Activated CD8-positive, alpha-beta memory T cell treated with anti-CD3 and anti-CD28 coated beads, Interleukin-2, amount 10 ng/mL, durations not matched to agents 7 days and 5 days (primary cell): ENCODE measurements at regions not wholly inside any gene's neighbourhood (a gene's known extent, or its start where the extent isn't known, plus 50 kb on each side); places are given as distances from the start of the nearest gene placed in this dataset.

Experiments
- ATAC-seq: fragments of 150-1000 bp; cut with Tn5 transposase; one replicate; pipeline ENCODE4 v1.10.0; 2021; ENCODE audit warnings: moderate library complexity
- CTCF ChIA-PET: fragments of 350-600 bp; sonication (Branson Sonifier 250); formaldehyde crosslinking; loops from one replicate; lab custom pipeline; 2021; ENCODE audit warnings: antibody characterized with exemption; lab: Charles Lee
- DNase-seq: peaks from one replicate; pipeline ENCODE4 v3.0.0-alpha.2; 2020
- H3K27ac Mint-ChIP-seq: one replicate; pipeline ENCODE4 v1.8.0; 2021; ENCODE audit warnings: mild to moderate bottlenecking, mixed read lengths
- H3K27me3 Mint-ChIP-seq: one replicate; pipeline ENCODE4 v1.8.0; 2021; ENCODE audit warnings: mixed read lengths
- H3K36me3 Mint-ChIP-seq: one replicate; pipeline ENCODE4 v1.8.0; 2021; ENCODE audit warnings: mild to moderate bottlenecking, mixed read lengths
- H3K4me1 Mint-ChIP-seq: one replicate; pipeline ENCODE4 v1.8.0; 2021; ENCODE audit warnings: mixed read lengths
- H3K4me3 Mint-ChIP-seq: one replicate; pipeline ENCODE4 v1.8.0; 2021; ENCODE audit warnings: mild to moderate bottlenecking, moderate library complexity, mixed read lengths
- H3K9me3 Mint-ChIP-seq: one replicate; pipeline ENCODE4 v1.8.0; 2022; ENCODE audit warnings: low read depth, mixed read lengths

DNA sequence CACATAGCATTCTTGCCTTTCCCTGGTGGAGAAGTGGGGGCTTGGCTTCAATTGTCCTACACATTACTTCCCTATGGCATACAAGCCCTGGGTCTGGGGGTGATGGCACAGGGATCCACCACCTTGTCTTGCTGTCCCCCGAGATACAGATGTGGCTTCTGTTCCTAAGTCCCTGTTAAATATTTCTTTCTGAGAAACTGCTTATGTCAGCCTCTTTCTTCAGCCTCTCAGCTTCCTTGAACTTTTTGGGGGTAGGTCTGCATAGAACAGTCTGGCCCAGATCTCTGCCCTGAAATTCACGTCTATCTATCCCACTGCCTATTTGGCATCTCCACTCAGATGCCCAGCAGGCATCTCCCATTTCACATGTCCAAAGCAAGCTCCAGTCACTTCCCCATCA lies 177.4 kb downstream of the SCP2D1 start:
- no peaks in the 10 kb centered on the region for H3K4me1 Mint-ChIP-seq
- CTCF ChIA-PET, result no interaction called here
- H3K4me3 Mint-ChIP-seq, result no peak overlapping the region
- H3K9me3 Mint-ChIP-seq, result peaks cover 5% of the 10 kb centered on the region
- no peaks in the 10 kb centered on the region for H3K27me3 Mint-ChIP-seq
- DNase-seq (no peak), ATAC-seq (no peak)
- H3K27ac Mint-ChIP-seq, result no peak overlapping the region
- no peaks in the 10 kb centered on the region for H3K36me3 Mint-ChIP-seq

- no peak overlapping the region for H3K4me3 Mint-ChIP-seq
- DNase-seq (no peak), ATAC-seq (no peak)
- CTCF ChIA-PET, result no interaction called here
- no peaks in the 10 kb centered on the region for H3K4me1 Mint-ChIP-seq
- H3K36me3 Mint-ChIP-seq, result no peaks in the 10 kb centered on the region
- H3K27me3 Mint-ChIP-seq, result no peaks in the 10 kb centered on the region
- no peak overlapping the region for H3K27ac Mint-ChIP-seq
- peaks cover 5% of the 10 kb centered on the region for H3K9me3 Mint-ChIP-seq
Measured at GRCh38 chr20:18992418-18992817, 178.8 kb downstream of the SCP2D1 start.

- ATAC-seq, result no peak
- H3K27me3 Mint-ChIP-seq, result no peaks in the 10 kb centered on the region
- no peaks in the 10 kb centered on the region for H3K36me3 Mint-ChIP-seq
- H3K27ac Mint-ChIP-seq, result no peak overlapping the region
- peaks cover 5% of the 10 kb centered on the region for H3K9me3 Mint-ChIP-seq
- no peak for DNase-seq
- H3K4me3 Mint-ChIP-seq, result no peak overlapping the region
- CTCF ChIA-PET, result no interaction called here
- H3K4me1 Mint-ChIP-seq, result no peaks in the 10 kb centered on the region
Measured at GRCh38 chr20:18995455-18995854, 181.9 kb downstream of the SCP2D1 start.

GRCh38 chr20:18999086-18999485 lies 185.5 kb downstream of the SCP2D1 start:
- no peak overlapping the region for H3K27ac Mint-ChIP-seq
- H3K4me1 Mint-ChIP-seq, result no peaks in the 10 kb centered on the region
- no peaks in the 10 kb centered on the region for H3K9me3 Mint-ChIP-seq
- CTCF ChIA-PET, result no interaction called here
- DNase-seq, result no peak
- H3K36me3 Mint-ChIP-seq, result no peaks in the 10 kb centered on the region
- no peaks in the 10 kb centered on the region for H3K27me3 Mint-ChIP-seq
- H3K4me3 Mint-ChIP-seq, result no peak overlapping the region
- ATAC-seq, result no peak

- no peaks in the 10 kb centered on the region for H3K36me3 Mint-ChIP-seq
- H3K9me3 Mint-ChIP-seq, result no peaks in the 10 kb centered on the region
- no peak overlapping the region for H3K4me3 Mint-ChIP-seq
- DNase-seq (no peak), ATAC-seq (no peak)
- H3K27me3 Mint-ChIP-seq, result no peaks in the 10 kb centered on the region
- CTCF ChIA-PET, result no interaction called here
- no peaks in the 10 kb centered on the region for H3K4me1 Mint-ChIP-seq
- H3K27ac Mint-ChIP-seq, result no peak overlapping the region
Measured at GRCh38 chr20:19000078-19000477, 186.5 kb downstream of the SCP2D1 start.

GRCh38 chr20:19001177-19001576 lies 187.6 kb downstream of the SCP2D1 start:
- Mint-ChIP-seq H3K4me3 (no peak overlapping the region), H3K36me3 (no peaks in the 10 kb centered on the region)
- CTCF ChIA-PET, result no interaction called here

DNA sequence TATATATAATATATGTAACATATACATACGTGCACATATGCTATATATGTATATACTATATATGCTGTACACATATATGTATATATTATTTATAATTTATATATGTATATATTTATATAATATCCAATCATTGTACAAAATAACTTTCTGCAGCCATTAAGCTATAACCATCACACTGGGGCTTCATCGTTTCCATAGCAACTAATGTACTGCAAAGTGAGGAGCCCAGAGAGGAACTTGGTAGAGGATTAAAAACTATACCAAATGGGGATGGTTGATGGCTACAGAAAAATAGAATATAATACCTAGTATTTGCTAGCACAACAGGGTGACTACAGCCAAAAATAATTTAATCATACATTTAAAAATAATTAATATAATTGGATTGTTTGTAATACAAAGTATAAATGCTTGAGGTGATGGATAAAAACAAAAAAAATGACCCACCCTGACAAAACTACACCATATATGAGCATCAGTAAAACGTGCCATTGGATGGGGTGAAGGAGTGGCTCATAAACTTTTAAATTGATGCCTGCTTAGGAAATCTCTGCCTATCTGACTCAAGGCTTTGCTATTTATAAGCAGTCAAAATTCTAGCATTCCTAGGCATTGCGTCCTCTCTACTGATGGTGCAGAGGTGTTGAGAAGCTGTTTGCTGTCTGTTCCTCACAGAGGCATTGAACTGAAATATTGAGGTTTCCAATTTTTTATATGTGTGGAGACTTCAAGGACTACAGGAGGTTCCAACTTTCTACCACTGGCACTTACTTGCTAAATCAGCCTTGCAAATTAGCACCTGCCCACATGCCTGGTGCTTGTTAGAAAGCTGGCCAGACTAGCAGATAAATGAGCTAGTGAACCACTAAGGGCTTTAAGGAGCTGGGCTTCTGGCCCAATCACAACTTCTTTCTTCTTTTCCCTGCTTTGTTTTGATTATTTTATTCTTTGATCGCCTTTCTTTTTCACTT lies 190.1 kb downstream of the SCP2D1 start:
- Mint-ChIP-seq H3K27me3 (no peaks in the 10 kb centered on the region), H3K36me3 (no peaks in the 10 kb centered on the region), H3K27ac (no peak overlapping the region), H3K4me1 (no peaks in the 10 kb centered on the region), H3K4me3 (no peak overlapping the region), H3K9me3 (no peaks in the 10 kb centered on the region)
- no peak for ATAC-seq
- DNase-seq, result no peak
- CTCF ChIA-PET, result no interaction called here

More at GRCh38 chr20:19001177-19001576, 187.6 kb downstream of the SCP2D1 start:
- Mint-ChIP-seq H3K4me1 (no peaks in the 10 kb centered on the region), H3K27me3 (no peaks in the 10 kb centered on the region), H3K9me3 (no peaks in the 10 kb centered on the region), H3K27ac (no peak overlapping the region)
- no peak for ATAC-seq
- no peak for DNase-seq

DNA sequence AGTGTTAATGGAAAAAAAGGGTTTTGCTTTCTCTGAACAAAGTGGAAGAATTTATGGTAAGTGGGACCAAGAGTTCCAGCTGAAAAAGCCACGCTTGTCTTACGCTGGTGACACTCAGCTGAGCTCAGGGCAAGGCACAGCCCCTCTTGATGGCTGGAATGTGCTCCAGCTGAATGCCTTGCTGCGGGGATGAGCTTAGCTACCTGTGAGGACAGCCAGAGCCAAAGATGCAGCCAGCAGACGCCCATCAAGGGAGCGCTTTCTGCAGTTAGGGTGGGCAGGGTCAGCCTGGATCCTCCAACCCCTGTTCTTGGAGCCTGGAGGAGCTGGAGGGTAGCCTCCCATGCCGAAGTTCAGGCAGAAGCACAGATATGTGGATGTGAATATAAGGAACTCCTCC lies 191.4 kb downstream of the SCP2D1 start:
- H3K4me3 Mint-ChIP-seq, result no peak overlapping the region
- DNase-seq (no peak), ATAC-seq (no peak)
- CTCF ChIA-PET, result no interaction called here
- H3K36me3 Mint-ChIP-seq, result no peaks in the 10 kb centered on the region
- H3K27ac Mint-ChIP-seq, result no peak overlapping the region
- H3K27me3 Mint-ChIP-seq, result no peaks in the 10 kb centered on the region
- H3K4me1 Mint-ChIP-seq, result no peaks in the 10 kb centered on the region
- no peaks in the 10 kb centered on the region for H3K9me3 Mint-ChIP-seq

- H3K36me3 Mint-ChIP-seq, result no peaks in the 10 kb centered on the region
- ATAC-seq (no peak), DNase-seq (no peak)
- no peaks in the 10 kb centered on the region for H3K9me3 Mint-ChIP-seq
- CTCF ChIA-PET, result no interaction called here
- no peak overlapping the region for H3K4me3 Mint-ChIP-seq
- no peaks in the 10 kb centered on the region for H3K27me3 Mint-ChIP-seq
- no peaks in the 10 kb centered on the region for H3K4me1 Mint-ChIP-seq
- H3K27ac Mint-ChIP-seq, result no peak overlapping the region
Measured at GRCh38 chr20:19008497-19008896, 194.9 kb downstream of the SCP2D1 start.

- Mint-ChIP-seq H3K27ac (no peak overlapping the region), H3K27me3 (no peaks in the 10 kb centered on the region), H3K4me3 (no peak overlapping the region), H3K4me1 (no peaks in the 10 kb centered on the region), H3K9me3 (no peaks in the 10 kb centered on the region), H3K36me3 (no peaks in the 10 kb centered on the region)
- ATAC-seq (no peak), DNase-seq (no peak)
- CTCF ChIA-PET, result no interaction called here
Measured at GRCh38 chr20:19009081-19009688, 195.6 kb downstream of the SCP2D1 start.

GRCh38 chr20:19012676-19013075 lies 199.1 kb downstream of the SCP2D1 start:
- Mint-ChIP-seq H3K4me1 (no peaks in the 10 kb centered on the region), H3K9me3 (no peaks in the 10 kb centered on the region), H3K36me3 (no peaks in the 10 kb centered on the region), H3K27ac (no peak overlapping the region), H3K4me3 (no peak overlapping the region), H3K27me3 (no peaks in the 10 kb centered on the region)
- CTCF ChIA-PET, result no interaction called here
- no peak for ATAC-seq
- peak; percentile 12 for DNase-seq

DNA sequence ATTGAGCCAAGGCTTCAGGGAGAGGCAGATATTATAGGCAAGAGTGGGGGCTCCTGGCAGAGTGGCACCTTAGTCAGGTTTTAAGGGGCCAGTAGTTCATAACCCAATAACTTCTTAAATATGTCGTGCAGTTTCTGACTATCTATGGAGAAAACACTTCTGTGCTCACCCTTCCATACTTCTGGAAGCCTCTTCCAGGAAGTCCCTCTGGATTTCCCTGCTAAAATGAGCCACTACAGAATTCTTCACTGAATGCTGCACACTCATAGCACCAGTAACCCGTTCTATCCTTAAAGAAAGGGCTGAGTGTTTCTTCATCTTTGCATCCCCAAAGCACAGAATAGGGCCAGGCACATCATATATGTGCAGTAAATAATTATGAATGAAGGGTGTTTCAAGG lies 198.5 kb upstream of the SLC24A3 start:
- Mint-ChIP-seq H3K27ac (no peak overlapping the region), H3K4me1 (no peaks in the 10 kb centered on the region), H3K27me3 (no peaks in the 10 kb centered on the region), H3K9me3 (no peaks in the 10 kb centered on the region), H3K36me3 (no peaks in the 10 kb centered on the region), H3K4me3 (no peak overlapping the region)
- no peak for DNase-seq
- ATAC-seq, result no peak
- CTCF ChIA-PET, result no interaction called here

DNA sequence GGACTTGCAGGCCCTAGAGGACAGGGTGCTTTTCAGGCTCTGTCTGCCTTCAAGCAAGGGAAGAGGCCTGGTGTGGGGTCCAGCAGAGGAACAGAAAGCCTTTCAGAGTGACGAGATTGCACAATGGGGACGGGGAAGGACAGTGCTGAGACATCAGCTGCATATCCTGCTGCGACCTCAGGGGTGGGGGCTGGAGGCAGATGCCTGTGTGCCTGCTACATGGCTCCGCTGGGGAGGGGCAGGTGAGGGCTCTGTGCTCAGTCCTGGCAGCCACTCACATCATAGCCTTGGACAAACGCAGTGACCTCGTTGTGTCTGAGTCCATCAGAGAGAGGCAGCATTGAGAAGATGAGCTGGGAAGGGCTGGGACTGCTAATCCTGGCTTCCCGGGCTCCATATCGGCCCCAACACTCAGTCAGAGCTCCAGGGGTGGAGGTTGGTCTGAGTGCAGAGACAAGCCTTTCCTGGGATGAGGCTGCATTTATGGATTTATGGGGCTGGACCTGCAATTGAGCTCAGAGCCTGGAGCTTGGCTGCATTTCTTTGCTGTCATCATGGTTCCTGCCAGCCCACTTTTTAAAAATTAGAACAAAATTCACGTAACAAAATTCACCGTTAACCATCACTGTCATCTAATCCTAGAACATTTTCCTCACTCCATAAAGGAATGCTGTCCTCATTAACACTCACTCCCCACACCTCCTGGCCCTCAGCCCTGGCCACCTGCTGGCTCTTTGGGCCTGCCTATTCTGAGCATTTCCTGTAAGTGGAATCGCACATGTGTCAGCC lies 196.9 kb upstream of the SLC24A3 start:
- CTCF ChIA-PET, result no interaction called here
- Mint-ChIP-seq H3K9me3 (no peaks in the 10 kb centered on the region), H3K4me1 (no peaks in the 10 kb centered on the region), H3K27me3 (no peaks in the 10 kb centered on the region), H3K36me3 (no peaks in the 10 kb centered on the region), H3K4me3 (no peak overlapping the region), H3K27ac (no peak overlapping the region)
- no peak for ATAC-seq
- peak; percentile 25 for DNase-seq
